Thoracic aorta (tissue), 2 donors: ENCODE measurements at regions not wholly inside any gene's neighbourhood (a gene's known extent, or its start where the extent isn't known, plus 50 kb on each side); places are given as distances from the start of the nearest gene placed in this dataset.

Experiments
- ATAC-seq: fragments of 150-250 bp; one replicate; pipeline ENCODE4 v1.8.0; 2017; ENCODE audit warnings: low read depth; ENCODE audit not compliant: insufficient number of reproducible peaks, low FRiP score
- DNase-seq: peaks from one replicate; pipeline ENCODE4 v3.0.0-alpha.2; 2020; ENCODE audit warnings: low spot score
- H3K27ac ChIP-seq, 2 donors: fragments of 200-600 bp; sonication (generic); 1 replicate in 1 of 2; 2 replicates in 1 of 2; pipeline ENCODE4 v1.5.1; 2016; ENCODE audit warnings: mild to moderate bottlenecking in 2 of 2, moderate library complexity in 2 of 2
- H3K27me3 ChIP-seq: fragments of 200-600 bp; sonication (generic); replicated peaks from 2 replicates; pipeline ENCODE4 v1.6.0; 2016; ENCODE audit warnings: mild to moderate bottlenecking; ENCODE audit not compliant: insufficient read depth
- H3K36me3 ChIP-seq: fragments of 200-600 bp; sonication (generic); one replicate; pipeline ENCODE4 v1.5.1; 2016
- H3K4me1 ChIP-seq, 2 donors: fragments of 200-600 bp; sonication (generic); 1 replicate in 1 of 2; 2 replicates in 1 of 2; pipeline versions ENCODE4 v1.5.1 to v1.6.0; 2016; ENCODE audit warnings: low read depth in 2 of 2, mild to moderate bottlenecking in 1 of 2; ENCODE audit not compliant: control insufficient read depth in 1 of 2
- H3K4me3 ChIP-seq: fragments of 200-600 bp; sonication (generic); 2 replicates; pipeline ENCODE4 v1.5.1; 2016; ENCODE audit warnings: mild to moderate bottlenecking
- H3K9me3 ChIP-seq: fragments of 200-600 bp; sonication (generic); 2 replicates; pipeline ENCODE4 v1.5.1; 2016
- CTCF ChIP-seq: fragments of 200-600 bp; sonication (generic); IDR thresholded peaks from one replicate; pipeline ENCODE4 v1.5.1; 2019; ENCODE audit warnings: antibody characterized with exemption

GRCh38 chr16:73730481-73731090, 566.0 kb upstream of the PSMD7 start:
- H3K4me3 ChIP-seq = no peak overlapping the region
- H3K27ac ChIP-seq = no peak overlapping the region
- H3K4me1 ChIP-seq = no peaks in the 10 kb centered on the region
- H3K27me3 ChIP-seq = no peaks in the 10 kb centered on the region
- DNase-seq (no peak), ATAC-seq (no peak)
- no peaks in the 10 kb centered on the region for H3K9me3 ChIP-seq
- TF ChIP-seq CTCF = no peak
- H3K36me3 ChIP-seq = no peaks in the 10 kb centered on the region

- DNase-seq (no peak), ATAC-seq (no peak)
- Histone ChIP-seq H3K4me3 (no peak overlapping the region), H3K27ac (no peak overlapping the region), H3K36me3 (no peaks in the 10 kb centered on the region), H3K4me1 (peaks cover 3 to 15% of the 10 kb centered on the region in 2 donors), H3K27me3 (no peaks in the 10 kb centered on the region), H3K9me3 (no peaks in the 10 kb centered on the region)
- TF ChIP-seq CTCF = no peak
Observed at GRCh38 chr16:73725156-73725555, 571.5 kb upstream of the PSMD7 start.

GRCh38 chr16:73724503-73724902, 572.1 kb upstream of the PSMD7 start:
- Histone ChIP-seq H3K36me3 (no peaks in the 10 kb centered on the region), H3K27me3 (no peaks in the 10 kb centered on the region), H3K9me3 (no peaks in the 10 kb centered on the region), H3K27ac (no peak overlapping the region), H3K4me3 (no peak overlapping the region), H3K4me1 (peaks cover 3 to 15% of the 10 kb centered on the region in 2 donors)
- no peak for DNase-seq
- ATAC-seq = no peak
- no peak for TF ChIP-seq CTCF

- no peaks in the 10 kb centered on the region for H3K36me3 ChIP-seq
- peaks cover 7 to 15% of the 10 kb centered on the region in 2 donors for H3K4me1 ChIP-seq
- no peaks in the 10 kb centered on the region for H3K9me3 ChIP-seq
- TF ChIP-seq CTCF = no peak
- H3K4me3 ChIP-seq = no peak overlapping the region
- no peak for DNase-seq
- H3K27me3 ChIP-seq = no peaks in the 10 kb centered on the region
- no peak for ATAC-seq
- H3K27ac ChIP-seq = no peak overlapping the region
Observed at GRCh38 chr16:73717266-73717974, 579.2 kb upstream of the PSMD7 start.

- Histone ChIP-seq H3K27me3 (no peaks in the 10 kb centered on the region), H3K4me1 (peaks cover 13 to 34% of the 10 kb centered on the region in 2 donors), H3K27ac (no peak overlapping the region), H3K4me3 (no peak overlapping the region), H3K36me3 (no peaks in the 10 kb centered on the region), H3K9me3 (no peaks in the 10 kb centered on the region)
- DNase-seq = no peak
- no peak for ATAC-seq
- no peak for TF ChIP-seq CTCF
Observed at GRCh38 chr16:73714976-73715375, 581.6 kb upstream of the PSMD7 start.
